ENCODE measurements at regions not wholly inside any gene's neighbourhood (a gene's known extent, or its start where the extent isn't known, plus 50 kb on each side); places are given as distances from the start of the nearest gene placed in this dataset.

DNA sequence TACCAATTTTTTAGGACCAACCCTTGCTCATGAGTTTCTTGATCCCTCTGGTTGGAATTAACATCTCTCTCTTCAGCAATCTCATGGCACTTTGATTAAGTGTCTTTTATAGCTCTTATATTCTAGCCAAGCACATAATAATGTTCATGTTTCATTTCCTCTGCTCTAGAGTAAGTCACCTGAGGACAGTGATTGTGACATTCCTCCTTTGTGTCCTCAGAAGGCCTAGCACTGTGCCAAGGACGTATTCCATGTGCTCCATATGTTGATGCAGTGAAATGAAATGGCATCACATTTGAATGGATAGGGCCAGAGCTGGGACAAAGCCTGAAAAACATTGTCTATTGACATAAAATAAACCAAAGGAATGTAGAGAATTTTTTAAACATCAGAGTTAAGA lies 322.8 kb upstream of the PRICKLE1 start:
- Histone ChIP-seq H3K9ac (ENCODE audit: extremely low read depth, insufficient read length, low read length) (no peak overlapping the region), H3T11ph (ENCODE audit: low read length) (no peak overlapping the region), H3K79me2 (ENCODE audit: insufficient read depth, low read length) (no peaks in the 10 kb centered on the region), H2BK15ac (ENCODE audit: low read depth, low read length) (no peak overlapping the region), H3K79me1 (ENCODE audit: insufficient read depth, low read depth, low read length, poor library complexity, severe bottlenecking) (no peaks in the 10 kb centered on the region), H2BK12ac (ENCODE audit: insufficient read length, low read depth, low read length) (no peak overlapping the region), H2AK5ac (ENCODE audit: insufficient read length, low read length) (no peak overlapping the region), H3K18ac (ENCODE audit: insufficient read length, low read depth, low read length) (no peak overlapping the region), H3K27ac (ENCODE audit: insufficient read length, low read depth, low read length) (no peak overlapping the region), H4K20me1 (ENCODE audit: control insufficient read depth, insufficient read depth, insufficient read length) (no peaks in the 10 kb centered on the region), H2BK5ac (ENCODE audit: insufficient read length, low read length) (no peak overlapping the region), H4K8ac (replicated peaks; ENCODE audit: insufficient read length, low read depth, low read length) (no peak overlapping the region), H4K91ac (ENCODE audit: insufficient read length, low read depth, low read length) (no peak overlapping the region), H3K4ac (ENCODE audit: low read depth, low read length) (no peak overlapping the region), H2BK120ac (ENCODE audit: low read depth, low read length, poor library complexity, severe bottlenecking) (no peak overlapping the region), H3K4me2 (ENCODE audit: insufficient read depth, insufficient read length, low read length) (no peak overlapping the region), H3K56ac (ENCODE audit: insufficient read length, low read depth, low read length) (no peak overlapping the region), H2BK20ac (ENCODE audit: low read depth, low read length, poor library complexity, severe bottlenecking) (no peak overlapping the region), H4K5ac (ENCODE audit: insufficient read length, low read depth, low read length) (no peak overlapping the region), H3K4me1 (ENCODE audit: insufficient read depth, low read length) (no peaks in the 10 kb centered on the region), H3K14ac (ENCODE audit: insufficient read depth, low read length) (no peak overlapping the region), H3K23ac (ENCODE audit: insufficient read length, low read depth, low read length) (no peak overlapping the region), H3K9me3 (ENCODE audit: control insufficient read depth, low read depth, low read length) (no peaks in the 10 kb centered on the region), H2AFZ (ENCODE audit: low read length) (no peak overlapping the region), H3K27me3 (ENCODE audit: insufficient read depth, low read length) (no peaks in the 10 kb centered on the region), H3K23me2 (ENCODE audit: insufficient read length, low read depth, low read length, poor library complexity, severe bottlenecking) (no peaks in the 10 kb centered on the region)
- Mint-ChIP-seq H3K27ac (no peak overlapping the region), H3K4me3 (no peak overlapping the region), H3K36me3 (ENCODE audit: insufficient read depth in 1 of 3, low read depth in 3 of 3) (no peaks in the 10 kb centered on the region; a peak in 2 of 7 replicates), H3K27me3 (ENCODE audit: low read depth) (no peaks in the 10 kb centered on the region), H3K4me1 (no peaks in the 10 kb centered on the region), H3K9me3 (peaks cover 0 to 3% of the 10 kb centered on the region in 2 experiments; a peak in 2 of 5 replicates)
- DNase-seq = no peak
- TF ChIP-seq, protein P1, sequence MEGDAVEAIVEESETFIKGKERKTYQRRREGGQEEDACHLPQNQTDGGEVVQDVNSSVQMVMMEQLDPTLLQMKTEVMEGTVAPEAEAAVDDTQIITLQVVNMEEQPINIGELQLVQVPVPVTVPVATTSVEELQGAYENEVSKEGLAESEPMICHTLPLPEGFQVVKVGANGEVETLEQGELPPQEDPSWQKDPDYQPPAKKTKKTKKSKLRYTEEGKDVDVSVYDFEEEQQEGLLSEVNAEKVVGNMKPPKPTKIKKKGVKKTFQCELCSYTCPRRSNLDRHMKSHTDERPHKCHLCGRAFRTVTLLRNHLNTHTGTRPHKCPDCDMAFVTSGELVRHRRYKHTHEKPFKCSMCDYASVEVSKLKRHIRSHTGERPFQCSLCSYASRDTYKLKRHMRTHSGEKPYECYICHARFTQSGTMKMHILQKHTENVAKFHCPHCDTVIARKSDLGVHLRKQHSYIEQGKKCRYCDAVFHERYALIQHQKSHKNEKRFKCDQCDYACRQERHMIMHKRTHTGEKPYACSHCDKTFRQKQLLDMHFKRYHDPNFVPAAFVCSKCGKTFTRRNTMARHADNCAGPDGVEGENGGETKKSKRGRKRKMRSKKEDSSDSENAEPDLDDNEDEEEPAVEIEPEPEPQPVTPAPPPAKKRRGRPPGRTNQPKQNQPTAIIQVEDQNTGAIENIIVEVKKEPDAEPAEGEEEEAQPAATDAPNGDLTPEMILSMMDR (conservative IDR thresholded peaks at IDR 0.05) = no peak
- WGBS (ENCODE audit: extremely low coverage, insufficient read length, low lambda C conversion rate) = no CpG with 5 or more reads among the region's 1 CpG
